Fibroblast of villous mesenchyme (primary cell): ENCODE measurements at regions not wholly inside any gene's neighbourhood (a gene's known extent, or its start where the extent isn't known, plus 50 kb on each side); places are given as distances from the start of the nearest gene placed in this dataset.
"Not testable (repeated sequence)": the region's sequence is repeated elsewhere in the genome, so short reads cannot be mapped to it uniquely, and the experiment has no call there.

ENCODE experiments used
- DNase-seq: peaks from one replicate; pipeline ENCODE4 v3.0.0-alpha.2; 2010; ENCODE audit warnings: low read depth
- H3K4me3 ChIP-seq: 2 replicates; pipeline ENCODE4 v1.5.1; 2011; ENCODE audit warnings: low read depth, mild to moderate bottlenecking, low read length
- TF ChIP-seq, protein P1 (sequence below): IDR thresholded peaks from 2 replicates; pipeline ENCODE4 v1.5.1; 2012; ENCODE audit warnings: low read depth, mild to moderate bottlenecking, low read length; ENCODE audit not compliant: insufficient read depth

- H3K4me3 ChIP-seq = no peak overlapping the region
- TF ChIP-seq, protein P1, sequence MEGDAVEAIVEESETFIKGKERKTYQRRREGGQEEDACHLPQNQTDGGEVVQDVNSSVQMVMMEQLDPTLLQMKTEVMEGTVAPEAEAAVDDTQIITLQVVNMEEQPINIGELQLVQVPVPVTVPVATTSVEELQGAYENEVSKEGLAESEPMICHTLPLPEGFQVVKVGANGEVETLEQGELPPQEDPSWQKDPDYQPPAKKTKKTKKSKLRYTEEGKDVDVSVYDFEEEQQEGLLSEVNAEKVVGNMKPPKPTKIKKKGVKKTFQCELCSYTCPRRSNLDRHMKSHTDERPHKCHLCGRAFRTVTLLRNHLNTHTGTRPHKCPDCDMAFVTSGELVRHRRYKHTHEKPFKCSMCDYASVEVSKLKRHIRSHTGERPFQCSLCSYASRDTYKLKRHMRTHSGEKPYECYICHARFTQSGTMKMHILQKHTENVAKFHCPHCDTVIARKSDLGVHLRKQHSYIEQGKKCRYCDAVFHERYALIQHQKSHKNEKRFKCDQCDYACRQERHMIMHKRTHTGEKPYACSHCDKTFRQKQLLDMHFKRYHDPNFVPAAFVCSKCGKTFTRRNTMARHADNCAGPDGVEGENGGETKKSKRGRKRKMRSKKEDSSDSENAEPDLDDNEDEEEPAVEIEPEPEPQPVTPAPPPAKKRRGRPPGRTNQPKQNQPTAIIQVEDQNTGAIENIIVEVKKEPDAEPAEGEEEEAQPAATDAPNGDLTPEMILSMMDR = no peak
- DNase-seq = no peak
Measured at GRCh38 chr2:100749771-100750542, 70.0 kb upstream of the NPAS2 start.

DNA sequence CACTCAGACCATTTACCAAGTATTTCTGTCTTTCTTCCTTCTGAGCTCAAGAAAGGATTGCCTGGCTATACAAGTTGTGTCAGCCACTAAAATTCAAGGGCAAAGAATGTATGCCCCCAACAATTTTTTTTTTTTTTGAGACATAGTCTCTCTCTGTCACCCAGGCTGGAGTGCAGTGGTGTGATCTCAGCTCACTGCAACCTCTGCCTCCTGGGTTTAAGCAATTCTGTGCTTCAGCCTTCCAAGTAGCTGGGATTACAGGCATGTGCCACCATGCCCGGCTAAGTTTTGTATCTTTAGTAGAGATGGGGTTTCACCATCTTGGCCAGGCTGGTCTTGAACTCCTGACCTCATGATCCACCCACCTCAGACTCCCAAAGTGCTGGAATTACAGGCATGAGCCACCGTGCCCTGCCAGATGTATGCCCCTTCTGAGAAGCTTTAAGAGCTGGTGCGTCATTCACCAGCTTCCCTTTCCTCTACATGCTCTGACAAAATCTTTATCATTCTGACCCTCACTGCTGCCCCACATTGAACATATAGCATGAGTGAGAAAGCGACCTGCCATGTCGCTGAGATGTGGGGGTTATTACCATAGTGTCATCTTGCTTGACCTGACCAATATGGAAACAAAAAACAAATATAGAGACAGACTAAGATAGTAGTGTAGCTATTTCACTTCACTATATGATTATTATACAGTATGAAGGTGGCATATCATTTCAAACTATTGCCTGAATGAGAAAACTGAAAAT, 67.9 kb upstream of the NPAS2 start:
- H3K4me3 ChIP-seq = not testable (repeated sequence)
- DNase-seq = peak; percentile 44

DNA sequence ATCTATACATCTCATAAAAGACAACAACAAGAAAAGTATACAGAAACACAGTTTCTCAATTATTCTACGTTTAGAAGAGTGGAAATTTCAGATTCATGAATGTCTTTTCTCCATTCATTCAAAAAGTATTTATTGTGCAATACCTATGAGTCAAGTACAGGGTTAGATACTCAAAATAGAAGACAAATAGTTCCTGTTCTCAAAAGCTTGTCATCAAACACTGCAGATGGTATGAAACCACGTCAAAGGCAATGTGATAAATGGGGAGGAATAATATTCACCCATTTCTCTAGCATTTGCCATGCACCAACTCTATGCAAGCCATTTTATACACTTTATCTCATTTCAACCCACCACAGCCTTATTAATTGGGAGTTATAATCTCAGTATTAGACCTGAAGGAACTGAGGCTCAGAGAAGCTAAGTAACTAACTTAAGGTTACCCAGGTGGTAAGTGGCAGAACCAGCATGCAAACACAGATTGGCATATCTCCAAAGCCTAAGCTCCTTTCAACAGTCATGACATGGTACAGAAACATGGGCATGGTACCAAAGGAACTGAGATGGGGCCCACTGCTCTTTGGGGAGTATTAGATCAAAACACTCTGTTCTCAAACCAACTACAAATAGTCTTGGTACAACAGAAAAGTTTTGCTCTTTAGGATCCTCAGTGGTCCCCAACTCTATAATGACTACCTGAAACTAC, 67.2 kb upstream of the NPAS2 start:
- TF ChIP-seq, protein P1 = no peak
- no peak overlapping the region for H3K4me3 ChIP-seq
- peak; percentile 89 for DNase-seq

- H3K4me3 ChIP-seq = no peak overlapping the region
- TF ChIP-seq, protein P1 = no peak
- DNase-seq = no peak
Measured at GRCh38 chr2:100753444-100753843, 66.5 kb upstream of the NPAS2 start.

- H3K4me3 ChIP-seq = no peak overlapping the region
- DNase-seq = no peak
- TF ChIP-seq, protein P1 = no peak
Measured at GRCh38 chr2:100753881-100754280, 66.1 kb upstream of the NPAS2 start.

DNA sequence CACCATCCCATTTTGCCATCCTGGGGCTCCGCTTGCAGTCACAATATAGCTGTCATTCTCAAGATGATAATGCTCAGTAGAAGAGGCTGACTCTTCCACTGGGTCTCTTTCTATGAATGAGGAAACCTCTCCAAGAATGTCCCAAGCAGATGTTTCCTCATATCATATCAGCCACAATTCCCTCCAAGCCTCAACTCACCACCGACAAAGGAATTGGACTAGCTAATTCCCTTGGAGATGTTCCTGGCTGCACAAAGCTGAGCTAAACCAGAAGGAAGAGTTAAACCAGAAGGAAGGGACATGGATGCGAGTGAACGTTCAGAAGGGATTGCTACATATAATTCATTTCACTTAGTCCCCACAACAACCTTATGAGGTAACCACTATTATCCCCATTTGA, 65.0 kb upstream of the NPAS2 start:
- TF ChIP-seq, protein P1 = no peak
- no peak overlapping the region for H3K4me3 ChIP-seq
- DNase-seq = peak; percentile 55

DNA sequence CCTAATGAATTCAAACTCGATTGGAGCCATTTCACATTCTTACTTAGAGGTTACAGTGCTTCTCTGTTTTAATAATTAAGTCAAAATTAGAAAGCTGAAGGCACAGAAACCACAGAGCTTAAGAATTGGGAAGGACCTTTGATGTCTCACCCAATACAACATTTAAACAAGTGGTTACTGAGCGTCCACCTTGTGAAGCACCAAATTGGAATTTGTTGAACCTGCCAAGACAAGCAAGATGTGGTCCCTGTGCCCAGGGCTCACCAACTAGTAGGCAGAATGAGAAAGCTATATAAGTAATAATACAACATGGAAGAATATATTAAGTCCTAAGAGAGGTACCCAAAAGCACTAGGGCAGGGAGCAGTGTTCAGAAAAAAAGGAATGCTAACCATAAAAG, 64.5 kb upstream of the NPAS2 start:
- TF ChIP-seq, protein P1 = no peak
- no peak for DNase-seq

More for the DNA sequence above, 64.5 kb upstream of the NPAS2 start:
- H3K4me3 ChIP-seq = no peak overlapping the region
